ENCODE measurements at regions not wholly inside any gene's neighbourhood (a gene's known extent, or its start where the extent isn't known, plus 50 kb on each side); places are given as distances from the start of the nearest gene placed in this dataset.

GRCh38 chr1:95641386-95641785, 407.4 kb downstream of the RWDD3 start:
- TF ChIP-seq FOXP2 (optimal IDR thresholded peaks at IDR 0.05; ENCODE audit: control extremely low read depth, extremely low read length, insufficient read depth) = no peak
- no peak for TF ChIP-seq POLR2AphosphoS5 (IDR thresholded peaks at IDR 0.05; ENCODE audit: borderline replicate concordance, low read depth, low read length)

All from SK-N-MC (cell line).